ENCODE measurements at regions not wholly inside any gene's neighbourhood (a gene's known extent, or its start where the extent isn't known, plus 50 kb on each side); places are given as distances from the start of the nearest gene placed in this dataset.

DNA sequence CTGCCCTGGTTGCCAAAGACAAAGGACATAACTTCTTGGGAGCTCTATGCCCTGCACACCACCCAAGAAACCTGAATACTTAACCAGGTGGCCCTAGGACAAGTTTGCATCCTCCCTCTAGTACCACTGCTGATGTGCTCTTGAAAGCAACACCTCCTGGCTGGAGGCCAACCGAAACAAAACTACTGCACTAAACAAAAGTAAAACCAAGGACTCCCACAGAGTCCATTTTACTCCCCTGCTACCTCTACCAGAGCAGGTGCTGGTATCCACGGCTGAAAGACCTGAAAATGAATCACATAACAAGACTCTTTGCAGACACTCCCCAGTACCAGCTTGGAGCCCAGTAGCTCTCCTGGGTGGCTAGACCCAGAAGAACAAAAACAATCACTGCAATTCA is 941.8 kb downstream of the RAPGEF2 start:
- Histone ChIP-seq H3K4me1 (ENCODE audit: insufficient read depth, low read length) (no peaks in the 10 kb centered on the region), H4K20me1 (ENCODE audit: insufficient read depth, low read length) (no peaks in the 10 kb centered on the region), H3K9ac (ENCODE audit: low read length) (no peak overlapping the region), H3K27me3 (ENCODE audit: insufficient read depth, low read length) (no peaks in the 10 kb centered on the region), H3K79me2 (ENCODE audit: insufficient read depth, low read length) (no peaks in the 10 kb centered on the region), H3K4me3 (ENCODE audit: insufficient read depth, low read depth, low read length) (no peak overlapping the region), H3K36me3 (ENCODE audit: insufficient read depth, low read length) (no peaks in the 10 kb centered on the region), H3K9me3 (ENCODE audit: insufficient read depth, low read depth, low read length) (no peaks in the 10 kb centered on the region), H3K4me2 (ENCODE audit: low read length) (no peak overlapping the region), H3K27ac (ENCODE audit: low read depth, low read length) (no peak overlapping the region), H2AFZ (ENCODE audit: low read depth, low read length) (no peak overlapping the region)
- Mint-ChIP-seq H3K4me1 (ENCODE audit: low read depth, unreplicated experiment) (peaks cover 3% of the 10 kb centered on the region), H3K9me3 (ENCODE audit: unreplicated experiment) (peaks cover 3% of the 10 kb centered on the region), H3K36me3 (ENCODE audit: low read depth, unreplicated experiment) (no peaks in the 10 kb centered on the region), H3K27ac (ENCODE audit: unreplicated experiment) (no peak overlapping the region), H3K27me3 (ENCODE audit: low read depth, unreplicated experiment) (no peaks in the 10 kb centered on the region), H3K4me3 (ENCODE audit: unreplicated experiment) (no peak overlapping the region)
- TF ChIP-seq, protein P1, sequence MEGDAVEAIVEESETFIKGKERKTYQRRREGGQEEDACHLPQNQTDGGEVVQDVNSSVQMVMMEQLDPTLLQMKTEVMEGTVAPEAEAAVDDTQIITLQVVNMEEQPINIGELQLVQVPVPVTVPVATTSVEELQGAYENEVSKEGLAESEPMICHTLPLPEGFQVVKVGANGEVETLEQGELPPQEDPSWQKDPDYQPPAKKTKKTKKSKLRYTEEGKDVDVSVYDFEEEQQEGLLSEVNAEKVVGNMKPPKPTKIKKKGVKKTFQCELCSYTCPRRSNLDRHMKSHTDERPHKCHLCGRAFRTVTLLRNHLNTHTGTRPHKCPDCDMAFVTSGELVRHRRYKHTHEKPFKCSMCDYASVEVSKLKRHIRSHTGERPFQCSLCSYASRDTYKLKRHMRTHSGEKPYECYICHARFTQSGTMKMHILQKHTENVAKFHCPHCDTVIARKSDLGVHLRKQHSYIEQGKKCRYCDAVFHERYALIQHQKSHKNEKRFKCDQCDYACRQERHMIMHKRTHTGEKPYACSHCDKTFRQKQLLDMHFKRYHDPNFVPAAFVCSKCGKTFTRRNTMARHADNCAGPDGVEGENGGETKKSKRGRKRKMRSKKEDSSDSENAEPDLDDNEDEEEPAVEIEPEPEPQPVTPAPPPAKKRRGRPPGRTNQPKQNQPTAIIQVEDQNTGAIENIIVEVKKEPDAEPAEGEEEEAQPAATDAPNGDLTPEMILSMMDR (IDR thresholded peaks at IDR 0.05; ENCODE audit: insufficient read depth, low read depth, low read length), result no peak
- TF ChIP-seq EZH2 (IDR thresholded peaks at IDR 0.05; ENCODE audit: insufficient read depth, low read length), result no peak
- FAIRE-seq (no peak), DNase-seq (ENCODE audit: low read depth) (no peak)

DNA sequence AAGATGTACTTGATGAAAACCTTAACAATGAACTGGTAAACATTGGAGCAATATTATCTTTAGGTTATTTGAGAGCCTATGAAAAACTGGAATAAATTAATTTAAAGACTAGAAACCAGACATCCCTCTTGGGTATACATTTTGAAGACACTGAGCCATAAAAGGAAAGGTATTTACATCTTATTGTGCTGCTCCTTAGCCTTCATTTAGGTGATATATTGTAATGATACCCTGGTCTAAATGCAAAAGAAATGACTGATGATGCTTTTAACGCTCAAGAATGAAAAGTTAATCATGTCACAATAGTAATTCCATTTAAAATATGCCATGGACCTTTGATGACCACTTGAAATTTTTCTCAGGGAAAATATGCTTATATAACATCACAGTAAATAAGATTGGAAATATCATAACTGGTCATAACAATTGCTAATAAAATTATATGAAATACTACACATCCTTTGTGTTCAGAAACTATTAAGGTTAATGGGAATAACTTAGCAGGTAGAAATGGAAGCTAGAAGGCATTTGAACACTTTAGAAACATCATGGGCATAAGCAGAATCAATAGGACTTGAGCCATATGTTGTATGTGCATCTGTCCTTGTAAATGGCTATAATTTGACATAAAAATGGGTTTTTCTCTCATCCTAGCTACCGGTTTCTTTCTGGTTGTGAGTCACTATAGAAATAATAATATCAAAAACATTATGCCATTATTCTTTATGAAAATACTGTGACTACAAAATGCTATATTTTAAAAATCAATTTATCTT is 979.7 kb downstream of the RAPGEF2 start:
- Histone ChIP-seq H3K27ac (ENCODE audit: low read depth, low read length) (no peak overlapping the region), H3K9ac (ENCODE audit: low read length) (no peak overlapping the region), H3K9me3 (ENCODE audit: insufficient read depth, low read depth, low read length) (no peaks in the 10 kb centered on the region), H3K4me1 (ENCODE audit: insufficient read depth, low read length) (no peaks in the 10 kb centered on the region), H3K36me3 (ENCODE audit: insufficient read depth, low read length) (no peaks in the 10 kb centered on the region), H2AFZ (ENCODE audit: low read depth, low read length) (no peak overlapping the region), H3K4me3 (ENCODE audit: insufficient read depth, low read depth, low read length) (no peak overlapping the region), H3K79me2 (ENCODE audit: insufficient read depth, low read length) (no peaks in the 10 kb centered on the region), H3K27me3 (ENCODE audit: insufficient read depth, low read length) (no peaks in the 10 kb centered on the region), H4K20me1 (ENCODE audit: insufficient read depth, low read length) (no peaks in the 10 kb centered on the region), H3K4me2 (ENCODE audit: low read length) (no peak overlapping the region)
- Mint-ChIP-seq H3K36me3 (ENCODE audit: low read depth, unreplicated experiment) (no peaks in the 10 kb centered on the region), H3K27me3 (ENCODE audit: low read depth, unreplicated experiment) (no peaks in the 10 kb centered on the region), H3K27ac (ENCODE audit: unreplicated experiment) (no peak overlapping the region), H3K4me3 (ENCODE audit: unreplicated experiment) (no peak overlapping the region), H3K4me1 (ENCODE audit: low read depth, unreplicated experiment) (no peaks in the 10 kb centered on the region), H3K9me3 (ENCODE audit: unreplicated experiment) (no peaks in the 10 kb centered on the region)
- FAIRE-seq (no peak), DNase-seq (ENCODE audit: low read depth) (no peak)
- TF ChIP-seq EZH2 (IDR thresholded peaks at IDR 0.05; ENCODE audit: insufficient read depth, low read length), result no peak
- TF ChIP-seq, protein P1 (IDR thresholded peaks at IDR 0.05; ENCODE audit: insufficient read depth, low read depth, low read length), result no peak

DNA sequence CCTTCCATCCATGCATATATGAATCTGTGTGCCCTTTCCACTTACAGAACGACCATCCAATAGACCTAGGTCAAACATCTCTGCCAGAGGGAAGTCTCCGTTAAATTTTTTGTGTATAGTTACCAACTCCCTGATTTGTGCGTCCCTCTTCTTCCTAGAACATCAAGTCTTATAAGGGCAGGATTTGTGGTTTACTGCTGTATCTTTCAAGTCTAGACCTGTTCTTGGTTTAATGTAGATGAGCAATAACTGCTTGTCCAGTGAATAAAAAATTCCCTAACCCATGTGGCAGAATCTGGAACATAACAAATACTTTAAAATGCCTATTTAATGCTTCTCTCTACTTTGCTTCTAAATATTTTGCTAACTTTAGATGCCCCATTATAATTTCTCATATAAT is 988.8 kb downstream of the RAPGEF2 start:
- no peaks in the 10 kb centered on the region for H3K36me3 Mint-ChIP-seq (ENCODE audit: low read depth, unreplicated experiment)
- FAIRE-seq (no peak), DNase-seq (ENCODE audit: low read depth) (no peak)

More for the DNA sequence above, 988.8 kb downstream of the RAPGEF2 start:
- Histone ChIP-seq H3K36me3 (ENCODE audit: insufficient read depth, low read length) (no peaks in the 10 kb centered on the region), H3K4me1 (ENCODE audit: insufficient read depth, low read length) (no peaks in the 10 kb centered on the region), H3K4me3 (ENCODE audit: insufficient read depth, low read depth, low read length) (no peak overlapping the region), H4K20me1 (ENCODE audit: insufficient read depth, low read length) (no peaks in the 10 kb centered on the region), H3K27me3 (ENCODE audit: insufficient read depth, low read length) (no peaks in the 10 kb centered on the region), H3K79me2 (ENCODE audit: insufficient read depth, low read length) (no peaks in the 10 kb centered on the region), H3K9me3 (ENCODE audit: insufficient read depth, low read depth, low read length) (no peaks in the 10 kb centered on the region), H3K27ac (ENCODE audit: low read depth, low read length) (no peak overlapping the region), H2AFZ (ENCODE audit: low read depth, low read length) (no peak overlapping the region), H3K9ac (ENCODE audit: low read length) (no peak overlapping the region), H3K4me2 (ENCODE audit: low read length) (no peak overlapping the region)
- H3K27ac Mint-ChIP-seq (ENCODE audit: unreplicated experiment), result no peak overlapping the region
- no peaks in the 10 kb centered on the region for H3K27me3 Mint-ChIP-seq (ENCODE audit: low read depth, unreplicated experiment)
- no peaks in the 10 kb centered on the region for H3K4me1 Mint-ChIP-seq (ENCODE audit: low read depth, unreplicated experiment)
- H3K9me3 Mint-ChIP-seq (ENCODE audit: unreplicated experiment), result no peaks in the 10 kb centered on the region
- TF ChIP-seq, protein P1 (IDR thresholded peaks at IDR 0.05; ENCODE audit: insufficient read depth, low read depth, low read length), result no peak
- TF ChIP-seq EZH2 (IDR thresholded peaks at IDR 0.05; ENCODE audit: insufficient read depth, low read length), result no peak
- H3K4me3 Mint-ChIP-seq (ENCODE audit: unreplicated experiment), result no peak overlapping the region
